ENCODE measurements at regions not wholly inside any gene's neighbourhood (a gene's known extent, or its start where the extent isn't known, plus 50 kb on each side); places are given as distances from the start of the nearest gene placed in this dataset.
A peak's percentile ranks its signal among the peaks of the same experiment; 100 is the strongest.

DNA sequence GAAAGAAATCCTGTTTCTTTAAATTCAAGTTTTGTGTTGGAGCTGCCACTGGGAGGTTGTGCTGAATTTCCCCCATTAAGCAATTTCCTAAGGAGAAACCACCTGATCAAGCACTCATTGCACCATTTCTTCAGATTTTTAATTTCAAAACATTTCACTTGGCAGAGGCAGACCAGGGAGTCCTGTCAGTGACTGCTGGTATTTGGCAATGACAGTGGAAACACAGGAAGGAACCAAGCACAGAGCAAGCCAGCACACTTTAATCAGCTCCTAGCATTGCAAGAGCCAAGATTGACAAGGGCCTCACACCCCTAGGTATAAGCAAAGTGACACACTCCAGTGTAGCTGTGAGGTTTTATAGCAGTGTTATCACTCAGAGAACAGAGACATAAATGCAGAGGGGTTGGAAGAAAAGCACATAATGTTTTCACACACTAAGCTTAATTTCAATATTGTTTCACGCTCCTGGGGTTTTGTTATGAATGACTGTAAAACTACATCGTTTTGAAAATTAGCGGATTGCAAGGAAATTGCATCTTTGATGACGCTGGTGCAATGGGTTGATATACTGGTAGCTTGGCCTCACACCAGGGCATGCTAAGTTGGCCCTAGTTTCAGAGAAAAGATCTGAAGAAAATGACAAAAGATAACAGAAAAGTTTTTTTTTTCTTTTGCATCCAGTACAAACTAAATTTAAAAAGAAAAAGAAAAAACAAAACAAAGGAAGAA is 768.4 kb downstream of the TFAP2A start:
- H4K5ac ChIP-seq (ENCODE audit: low read depth, low read length), result peak overlapping the region; percentile 92; the same call in 1 of the 2 replicates
- no peaks in the 10 kb centered on the region for H3K36me3 ChIP-seq (ENCODE audit: control insufficient read depth, insufficient read depth, low read length)
- ChIA-PET POLR2A (ENCODE audit: unreplicated experiment) (no interaction called here), CTCF (interaction anchor here (0.7 to 1.8 kb wide), 3 partner anchors 26 to 50 kb away, joined by 3 to 5 read pairs (median 4); no protein-coding TSS in a partner anchor)
- H3K4me1 ChIP-seq (ENCODE audit: control insufficient read depth, insufficient read depth, low read length), result peaks cover 6% of the 10 kb centered on the region
- H3K14ac ChIP-seq (replicated peaks; ENCODE audit: low read depth, low read length), result peak overlapping the region; percentile 15
- H3K27me3 ChIP-seq (ENCODE audit: control insufficient read depth, insufficient read depth, low read length), result no peaks in the 10 kb centered on the region
- dilution Hi-C loops (cut with HindIII; ENCODE audit: low sequenced_read_pairs, unreplicated experiment) (no loop called here), in situ Hi-C loops (cut with MboI; ENCODE audit: low sequenced_read_pairs) (no loop called here), intact Hi-C loops (cut with micrococcal nuclease) (loop anchor here (10.0 kb wide), 2 partner anchors 138 to 768 kb away; partner anchors contain the start of gene TFAP2A)
- no peaks in the 10 kb centered on the region for H3K79me1 ChIP-seq (ENCODE audit: low read depth in 1 of 2, low read length in 2 of 2)
- H3K4me2 ChIP-seq (ENCODE audit: low read depth, low read length), result peak overlapping the region; percentile 0; the same call in 1 of the 2 replicates
- H2AFZ ChIP-seq (replicated peaks; ENCODE audit: low read length, poor library complexity), result peak overlapping the region; percentile 58
- no TSS peak for BruUV-seq (replicated peaks)
- no peaks in the 10 kb centered on the region for H3K9me3 ChIP-seq (ENCODE audit: control insufficient read depth, insufficient read depth, low read length)
- H3K9ac ChIP-seq (ENCODE audit: low read depth, low read length), result no peak overlapping the region
- H3K4ac ChIP-seq (ENCODE audit: low read depth, low read length), result peak overlapping the region; percentile 77
- peak overlapping the region; percentile 5; the same call in 2 of the 3 replicates for H2BK15ac ChIP-seq (ENCODE audit: low read depth, low read length)
- peak overlapping the region; percentile 22 for H2AK9ac ChIP-seq (replicated peaks; ENCODE audit: low read depth, low read length, poor library complexity)
- H2BK20ac ChIP-seq (ENCODE audit: low read depth, low read length), result peak overlapping the region; percentile 85
- peak overlapping the region; percentile 83 for H2BK5ac ChIP-seq (ENCODE audit: low read depth, low read length, poor library complexity, severe bottlenecking)
- H4K20me1 ChIP-seq (ENCODE audit: insufficient read depth, low read length), result no peaks in the 10 kb centered on the region
- no peaks in the 10 kb centered on the region for H3K9me1 ChIP-seq (ENCODE audit: insufficient read depth, low read length)
- H4K91ac ChIP-seq (ENCODE audit: insufficient read depth, low read depth, low read length), result peak overlapping the region; percentile 68
- peak overlapping the region; percentile 62 for H3K18ac ChIP-seq (ENCODE audit: low read depth, low read length)
- TF ChIP-seq CHD1 (IDR thresholded peaks at IDR 0.05; ENCODE audit: low read depth, low read length), result no peak
- TF ChIP-seq MAZ (IDR thresholded peaks at IDR 0.05; ENCODE audit: borderline replicate concordance, low read depth, low read length), result no peak
- TF ChIP-seq MXI1 (IDR thresholded peaks at IDR 0.05; ENCODE audit: borderline replicate concordance, low read depth, low read length), result no peak
- no peak for TF ChIP-seq RCOR1 (IDR thresholded peaks at IDR 0.05; ENCODE audit: insufficient replicate concordance, low read length)
- TF ChIP-seq BHLHE40 (IDR thresholded peaks at IDR 0.05; ENCODE audit: low read depth, low read length), result no peak
- peak; percentile 46; the same call in 1 of the 2 replicates for TF ChIP-seq CEBPB (IDR thresholded peaks at IDR 0.05; ENCODE audit: low read depth, low read length)
- TF ChIP-seq, protein P1, sequence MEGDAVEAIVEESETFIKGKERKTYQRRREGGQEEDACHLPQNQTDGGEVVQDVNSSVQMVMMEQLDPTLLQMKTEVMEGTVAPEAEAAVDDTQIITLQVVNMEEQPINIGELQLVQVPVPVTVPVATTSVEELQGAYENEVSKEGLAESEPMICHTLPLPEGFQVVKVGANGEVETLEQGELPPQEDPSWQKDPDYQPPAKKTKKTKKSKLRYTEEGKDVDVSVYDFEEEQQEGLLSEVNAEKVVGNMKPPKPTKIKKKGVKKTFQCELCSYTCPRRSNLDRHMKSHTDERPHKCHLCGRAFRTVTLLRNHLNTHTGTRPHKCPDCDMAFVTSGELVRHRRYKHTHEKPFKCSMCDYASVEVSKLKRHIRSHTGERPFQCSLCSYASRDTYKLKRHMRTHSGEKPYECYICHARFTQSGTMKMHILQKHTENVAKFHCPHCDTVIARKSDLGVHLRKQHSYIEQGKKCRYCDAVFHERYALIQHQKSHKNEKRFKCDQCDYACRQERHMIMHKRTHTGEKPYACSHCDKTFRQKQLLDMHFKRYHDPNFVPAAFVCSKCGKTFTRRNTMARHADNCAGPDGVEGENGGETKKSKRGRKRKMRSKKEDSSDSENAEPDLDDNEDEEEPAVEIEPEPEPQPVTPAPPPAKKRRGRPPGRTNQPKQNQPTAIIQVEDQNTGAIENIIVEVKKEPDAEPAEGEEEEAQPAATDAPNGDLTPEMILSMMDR (conservative IDR thresholded peaks at IDR 0.05; ENCODE audit: low read depth, low read length), result no peak
- no peak for TF ChIP-seq RFX5 (IDR thresholded peaks at IDR 0.05; ENCODE audit: low read depth, low read length)
- no peak for TF ChIP-seq RAD21 (IDR thresholded peaks at IDR 0.05; ENCODE audit: low read length)
- H3K27ac ChIP-seq (ENCODE audit: insufficient read depth, low read length), result peak overlapping the region; percentile 60
- peak overlapping the region; percentile 56; the same call in 1 of the 2 replicates for H3K56ac ChIP-seq (ENCODE audit: extremely low read depth, insufficient read depth, low read length)
- ATAC-seq (ENCODE audit: low read depth) (peak; percentile 28; the same call in 1 of the 2 replicates), DNase-seq (peak; percentile 38)
- H3K4me3 ChIP-seq (ENCODE audit: insufficient read depth, low read depth, low read length), result no peak overlapping the region
- H2BK120ac ChIP-seq (ENCODE audit: low read depth, low read length), result peak overlapping the region; percentile 87
- H2AK5ac ChIP-seq (ENCODE audit: low read depth, low read length), result peak overlapping the region; percentile 52
- peak overlapping the region; percentile 1 to 92; a peak in 3 of 4 replicates for H4K8ac ChIP-seq (ENCODE audit: low read depth in 2 of 2, low read length in 2 of 2)
- H3K23ac ChIP-seq (ENCODE audit: low read depth, low read length), result peak overlapping the region; percentile 65
- WGBS, 2 experiments (ENCODE audit: extremely low coverage in 2 of 2, insufficient read length in 1 of 2), result no CpG with 5 or more reads among the region's 4 CpGs
